ENCODE measurements at regions not wholly inside any gene's neighbourhood (a gene's known extent, or its start where the extent isn't known, plus 50 kb on each side); places are given as distances from the start of the nearest gene placed in this dataset.

- TF ChIP-seq CTCF (IDR thresholded peaks at IDR 0.05) (peak; percentile 71 to 90 (median 80)), POLR2A (IDR thresholded peaks at IDR 0.05) (no peak), POLR2AphosphoS5 (IDR thresholded peaks at IDR 0.05) (no peak), EP300 (IDR thresholded peaks at IDR 0.05) (no peak)
Measured at GRCh38 chr9:108761655-108762347, 94.0 kb downstream of the ACTL7B start.
